ENCODE measurements at regions not wholly inside any gene's neighbourhood (a gene's known extent, or its start where the extent isn't known, plus 50 kb on each side); places are given as distances from the start of the nearest gene placed in this dataset.

GRCh38 chr21:29416268-29416667 lies 117.5 kb downstream of the BACH1 start:
- TF ChIP-seq CTCF (tag by site-specific recombination; IDR thresholded peaks at IDR 0.05) (no peak), ZNF600 (tag by site-specific recombination; IDR thresholded peaks at IDR 0.05) (no peak), ZNF274 (IDR thresholded peaks at IDR 0.05; ENCODE audit: low read length) (no peak), ZNF274 (tag by site-specific recombination; IDR thresholded peaks at IDR 0.05; ENCODE audit: borderline replicate concordance) (no peak), PRDM6 (tag by site-specific recombination; IDR thresholded peaks at IDR 0.05) (no peak), TSHZ1 (tag by site-specific recombination; IDR thresholded peaks at IDR 0.05; ENCODE audit: borderline replicate concordance) (no peak), YY1 (tag by site-specific recombination; IDR thresholded peaks at IDR 0.05) (no peak), ZNF639 (tag by site-specific recombination; IDR thresholded peaks at IDR 0.05) (no peak), GLI4 (tag by site-specific recombination; IDR thresholded peaks at IDR 0.05) (no peak), SALL2 (tag by site-specific recombination; IDR thresholded peaks at IDR 0.05; ENCODE audit: borderline replicate concordance) (no peak), PRDM10 (tag by site-specific recombination; IDR thresholded peaks at IDR 0.05) (no peak), ZNF626 (tag by site-specific recombination; IDR thresholded peaks at IDR 0.05) (no peak), ZBTB6 (tag by site-specific recombination; IDR thresholded peaks at IDR 0.05) (no peak), ZNF792 (tag by site-specific recombination; IDR thresholded peaks at IDR 0.05) (no peak), ZBTB17 (tag by site-specific recombination; IDR thresholded peaks at IDR 0.05) (no peak)

Measured in HEK293 (cell line).